Fibroblast of lung (primary cell): ENCODE measurements at regions not wholly inside any gene's neighbourhood (a gene's known extent, or its start where the extent isn't known, plus 50 kb on each side); places are given as distances from the start of the nearest gene placed in this dataset.

ENCODE experiments used
- EZH2 ChIP-seq: IDR thresholded peaks from 2 replicates; pipeline ENCODE4 v1.5.1; 2012; ENCODE audit warnings: low read length, control low read depth, mild to moderate bottlenecking; ENCODE audit errors: missing control alignments
- TF ChIP-seq, protein P1 (sequence below), 2 donors: IDR thresholded peaks in 1 of 2; conservative IDR thresholded peaks in 1 of 2; 1 replicate in 1 of 2; 2 replicates in 1 of 2; pipeline ENCODE4 v1.5.1; 2011 to 2012; ENCODE audit warnings: low read length in 2 of 2, control low read depth in 1 of 2, inconsistent platforms in 1 of 2, low read depth in 1 of 2, mild to moderate bottlenecking in 1 of 2

DNA sequence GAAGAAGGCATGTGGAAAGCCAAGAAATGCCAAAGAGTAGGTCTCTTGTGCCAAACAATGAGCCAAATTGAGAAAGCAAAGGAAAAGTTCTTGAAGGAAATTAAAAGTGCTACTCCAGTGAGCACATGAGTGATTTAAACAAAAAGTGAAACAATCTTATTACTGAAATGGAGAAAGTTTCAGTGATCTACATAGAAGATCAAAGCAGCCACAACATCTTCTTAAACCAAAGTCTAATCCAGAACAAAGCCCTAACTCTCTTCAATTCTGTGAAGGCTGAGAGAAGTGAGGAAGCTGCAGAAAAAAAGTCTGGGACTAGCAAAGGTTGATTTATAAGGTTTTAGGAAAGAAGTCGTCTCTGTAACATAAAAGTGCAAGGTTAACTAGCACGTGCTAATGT, 259.6 kb downstream of the FLRT2 start:
- TF ChIP-seq, protein P1, sequence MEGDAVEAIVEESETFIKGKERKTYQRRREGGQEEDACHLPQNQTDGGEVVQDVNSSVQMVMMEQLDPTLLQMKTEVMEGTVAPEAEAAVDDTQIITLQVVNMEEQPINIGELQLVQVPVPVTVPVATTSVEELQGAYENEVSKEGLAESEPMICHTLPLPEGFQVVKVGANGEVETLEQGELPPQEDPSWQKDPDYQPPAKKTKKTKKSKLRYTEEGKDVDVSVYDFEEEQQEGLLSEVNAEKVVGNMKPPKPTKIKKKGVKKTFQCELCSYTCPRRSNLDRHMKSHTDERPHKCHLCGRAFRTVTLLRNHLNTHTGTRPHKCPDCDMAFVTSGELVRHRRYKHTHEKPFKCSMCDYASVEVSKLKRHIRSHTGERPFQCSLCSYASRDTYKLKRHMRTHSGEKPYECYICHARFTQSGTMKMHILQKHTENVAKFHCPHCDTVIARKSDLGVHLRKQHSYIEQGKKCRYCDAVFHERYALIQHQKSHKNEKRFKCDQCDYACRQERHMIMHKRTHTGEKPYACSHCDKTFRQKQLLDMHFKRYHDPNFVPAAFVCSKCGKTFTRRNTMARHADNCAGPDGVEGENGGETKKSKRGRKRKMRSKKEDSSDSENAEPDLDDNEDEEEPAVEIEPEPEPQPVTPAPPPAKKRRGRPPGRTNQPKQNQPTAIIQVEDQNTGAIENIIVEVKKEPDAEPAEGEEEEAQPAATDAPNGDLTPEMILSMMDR (conservative IDR thresholded peaks at IDR 0.05 in 1 of 2, IDR thresholded peaks at IDR 0.05 in 1 of 2; ENCODE audit: low read depth in 1 of 2, low read length in 2 of 2) = no peak
- TF ChIP-seq EZH2 = no peak
